Endometrium (tissue), 2 donors: ENCODE measurements at regions not wholly inside any gene's neighbourhood (a gene's known extent, or its start where the extent isn't known, plus 50 kb on each side); places are given as distances from the start of the nearest gene placed in this dataset.
"Not testable (repeated sequence)": the region's sequence is repeated elsewhere in the genome, so short reads cannot be mapped to it uniquely, and the experiment has no call there.

Source experiments
- FAIRE-seq: peaks from 2 replicates; lab custom pipeline; 2012; peaks lifted over from hg19 to GRCh38; lab: Jason Lieb, UNC
- donor health status: control.
- donor health status: control.

- FAIRE-seq = no peak
Observed at GRCh38 chr4:178173771-178174170, 731.5 kb upstream of the AGA start.

GRCh38 chr4:178174756-178175155 is 732.5 kb upstream of the AGA start:
- FAIRE-seq = no peak

GRCh38 chr4:178185517-178185916 is 743.3 kb upstream of the AGA start:
- no peak for FAIRE-seq

GRCh38 chr4:178192611-178193010 is 750.4 kb upstream of the AGA start:
- FAIRE-seq = no peak

- no peak for FAIRE-seq
Observed at GRCh38 chr4:178196751-178197374, 754.6 kb upstream of the AGA start.

GRCh38 chr4:178198691-178199090 is 756.5 kb upstream of the AGA start:
- FAIRE-seq = no peak

GRCh38 chr4:178202422-178202821 is 760.2 kb upstream of the AGA start:
- no peak for FAIRE-seq

- no peak for FAIRE-seq
Observed at GRCh38 chr4:178205826-178206225, 763.6 kb upstream of the AGA start.

- FAIRE-seq = no peak
Observed at GRCh38 chr4:178215309-178215708, 773.1 kb upstream of the AGA start.

- no peak for FAIRE-seq
Observed at GRCh38 chr4:178215763-178216162, 773.5 kb upstream of the AGA start.

- not testable (repeated sequence) for FAIRE-seq
Observed at GRCh38 chr4:178226421-178226820, 784.2 kb upstream of the AGA start.

- FAIRE-seq = no peak
Observed at GRCh38 chr4:178233906-178234305, 791.7 kb upstream of the AGA start.

- FAIRE-seq = no peak
Observed at GRCh38 chr4:178240891-178241290, 798.7 kb upstream of the AGA start.

- FAIRE-seq = no peak
Observed at GRCh38 chr4:178241601-178242118, 799.4 kb upstream of the AGA start.

GRCh38 chr4:178242655-178243054 is 800.4 kb upstream of the AGA start:
- FAIRE-seq = no peak

- FAIRE-seq = no peak
Observed at GRCh38 chr4:178244785-178245184, 802.5 kb upstream of the AGA start.

GRCh38 chr4:178255172-178255571 is 812.9 kb upstream of the AGA start:
- no peak for FAIRE-seq

GRCh38 chr4:178258603-178259002 is 816.4 kb upstream of the AGA start:
- no peak for FAIRE-seq

GRCh38 chr4:178259566-178259965 is 817.3 kb upstream of the AGA start:
- no peak for FAIRE-seq

- FAIRE-seq = no peak
Observed at GRCh38 chr4:178264001-178264400, 821.8 kb upstream of the AGA start.

- no peak for FAIRE-seq
Observed at GRCh38 chr4:178271386-178271785, 829.1 kb upstream of the AGA start.

- FAIRE-seq = no peak
Observed at GRCh38 chr4:178273168-178273567, 830.9 kb upstream of the AGA start.

- FAIRE-seq = no peak
Observed at GRCh38 chr4:178275671-178276360, 833.6 kb upstream of the AGA start.

- no peak for FAIRE-seq
Observed at GRCh38 chr4:178280362-178280761, 838.1 kb upstream of the AGA start.
